Ureter (tissue), 1 donor: ENCODE measurements at regions not wholly inside any gene's neighbourhood (a gene's known extent, or its start where the extent isn't known, plus 50 kb on each side); places are given as distances from the start of the nearest gene placed in this dataset.
"Not testable (repeated sequence)": the region's sequence is repeated elsewhere in the genome, so short reads cannot be mapped to it uniquely, and the experiment has no call there.

Source experiments
- DNase-seq: peaks from one replicate; pipeline ENCODE4 v3.0.0-alpha.2; 2020; ENCODE audit warnings: low spot score
- donor health status: DM: yes; HTN: yes; CAD: no.

- DNase-seq: no peak
These were observed 404.9 kb upstream of the PRKCQ start for GRCh38 chr10:6984971-6985370.

GRCh38 chr10:6984016-6984415 lies 403.9 kb upstream of the PRKCQ start:
- DNase-seq: not testable (repeated sequence)

- no peak for DNase-seq
These were observed 400.3 kb upstream of the PRKCQ start for GRCh38 chr10:6980353-6980752.

GRCh38 chr10:6979371-6979770 lies 399.3 kb upstream of the PRKCQ start:
- DNase-seq: no peak

GRCh38 chr10:6978187-6978627 lies 398.1 kb upstream of the PRKCQ start:
- DNase-seq: no peak

GRCh38 chr10:6977398-6978186 lies 397.5 kb upstream of the PRKCQ start:
- no peak for DNase-seq

- DNase-seq: no peak
These were observed 393.8 kb upstream of the PRKCQ start for GRCh38 chr10:6973899-6974298.

GRCh38 chr10:6972226-6972625 lies 392.1 kb upstream of the PRKCQ start:
- DNase-seq: no peak

- DNase-seq: no peak
These were observed 389.6 kb upstream of the PRKCQ start for GRCh38 chr10:6969659-6970058.

- no peak for DNase-seq
These were observed 384.5 kb upstream of the PRKCQ start for GRCh38 chr10:6964543-6964942.

GRCh38 chr10:6962576-6962975 lies 382.5 kb upstream of the PRKCQ start:
- no peak for DNase-seq

GRCh38 chr10:6958711-6959110 lies 378.6 kb upstream of the PRKCQ start:
- DNase-seq: no peak

- DNase-seq: no peak
These were observed 378.2 kb upstream of the PRKCQ start for GRCh38 chr10:6958254-6958653.

GRCh38 chr10:6957851-6958250 lies 377.8 kb upstream of the PRKCQ start:
- DNase-seq: no peak

GRCh38 chr10:6956562-6956961 lies 376.5 kb upstream of the PRKCQ start:
- no peak for DNase-seq

GRCh38 chr10:6953271-6953801 lies 373.3 kb upstream of the PRKCQ start:
- DNase-seq: no peak

- no peak for DNase-seq
These were observed 371.7 kb upstream of the PRKCQ start for GRCh38 chr10:6951732-6952131.

- no peak for DNase-seq
These were observed 370.1 kb upstream of the PRKCQ start for GRCh38 chr10:6950133-6950532.

- DNase-seq: no peak
These were observed 364.4 kb upstream of the PRKCQ start for GRCh38 chr10:6944436-6944835.

- no peak for DNase-seq
These were observed 358.3 kb upstream of the PRKCQ start for GRCh38 chr10:6938384-6938783.

GRCh38 chr10:6936931-6937330 lies 356.9 kb upstream of the PRKCQ start:
- no peak for DNase-seq

- DNase-seq: no peak
These were observed 349.2 kb upstream of the PRKCQ start for GRCh38 chr10:6929148-6929830.

- no peak for DNase-seq
These were observed 348.5 kb upstream of the PRKCQ start for GRCh38 chr10:6928586-6928985.
